Natural killer cell treated with Interleukin-12 subunit alpha and Interleukin-12 subunit beta and Interleukin-15 and Interleukin-18, amount 100 ng/mL, for 72 hours (primary cell): ENCODE measurements at regions not wholly inside any gene's neighbourhood (a gene's known extent, or its start where the extent isn't known, plus 50 kb on each side); places are given as distances from the start of the nearest gene placed in this dataset.
A peak's percentile ranks its signal among the peaks of the same experiment; 100 is the strongest.
"Not testable (repeated sequence)": the region's sequence is repeated elsewhere in the genome, so short reads cannot be mapped to it uniquely, and the experiment has no call there.

Source experiments
- ATAC-seq, 2 donors: fragments of 150-1000 bp; cut with Tn5 transposase in 1 of 2; sonication (Bioruptor Pico), chemical (Tn5 transposase) in 1 of 2; 2 replicates each; pipeline ENCODE4 v1.10.0; 2021
- DNase-seq: peaks from one replicate; pipeline ENCODE4 v3.0.0; 2022; ENCODE audit warnings: low spot score
- H3K27ac Mint-ChIP-seq, 2 donors: 1 replicate in 1 of 2; 2 replicates in 1 of 2; pipeline ENCODE4 v1.8.0; 2022; ENCODE audit warnings: mixed read lengths in 2 of 2, mild to moderate bottlenecking in 1 of 2, moderate library complexity in 1 of 2
- H3K27me3 Mint-ChIP-seq, 2 donors: 1 replicate in 1 of 2; 2 replicates in 1 of 2; pipeline ENCODE4 v1.8.0; 2022; ENCODE audit warnings: mixed read lengths in 2 of 2
- H3K36me3 Mint-ChIP-seq: one replicate; pipeline ENCODE4 v1.8.0; 2022; ENCODE audit warnings: mixed read lengths
- H3K4me1 Mint-ChIP-seq, 2 donors: 1 replicate in 1 of 2; 2 replicates in 1 of 2; pipeline ENCODE4 v1.8.0; 2022; ENCODE audit warnings: low read depth in 2 of 2, mixed read lengths in 2 of 2, mild to moderate bottlenecking in 1 of 2
- H3K4me3 Mint-ChIP-seq: one replicate; pipeline ENCODE4 v1.8.0; 2022; ENCODE audit warnings: mixed read lengths
- H3K9me3 Mint-ChIP-seq: 2 replicates; pipeline ENCODE4 v1.8.0; 2022; ENCODE audit warnings: mixed read lengths

DNA sequence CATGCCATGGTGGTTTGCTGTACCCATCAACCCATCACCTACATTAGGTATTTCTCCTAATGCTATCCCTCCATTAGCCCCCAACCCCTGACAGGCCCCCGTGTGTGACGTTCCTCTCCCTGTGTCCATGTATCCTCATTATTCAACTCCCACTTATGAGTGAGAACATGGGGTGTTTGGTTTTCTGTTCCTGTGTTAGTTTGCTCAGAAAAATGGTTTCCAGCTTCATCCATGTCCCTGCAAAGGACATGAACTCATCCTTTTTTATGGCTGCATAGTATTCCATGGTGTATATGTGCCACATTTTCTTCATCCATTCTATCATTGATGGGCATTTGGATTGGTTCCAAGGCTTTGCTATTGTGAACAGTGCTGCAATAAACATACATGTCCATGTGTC lies 89.0 kb upstream of the EHBP1 start:
- H3K9me3 Mint-ChIP-seq, ATAC-seq, H3K4me3 Mint-ChIP-seq, H3K4me1 Mint-ChIP-seq, DNase-seq, H3K27ac Mint-ChIP-seq: not testable (repeated sequence)
- peaks cover 24 to 41% of the 10 kb centered on the region in 2 donors for H3K27me3 Mint-ChIP-seq
- H3K36me3 Mint-ChIP-seq: peaks cover 17% of the 10 kb centered on the region

- ATAC-seq (no peak), DNase-seq (no peak)
- H3K36me3 Mint-ChIP-seq: no peaks in the 10 kb centered on the region
- H3K27me3 Mint-ChIP-seq: peaks cover 4 to 7% of the 10 kb centered on the region in 2 donors
- no peak overlapping the region for H3K27ac Mint-ChIP-seq
- no peaks in the 10 kb centered on the region for H3K4me1 Mint-ChIP-seq
- peaks cover 3% of the 10 kb centered on the region for H3K9me3 Mint-ChIP-seq
- H3K4me3 Mint-ChIP-seq: no peak overlapping the region
These were observed 93.7 kb upstream of the EHBP1 start for GRCh38 chr2:62611854-62612253.

DNA sequence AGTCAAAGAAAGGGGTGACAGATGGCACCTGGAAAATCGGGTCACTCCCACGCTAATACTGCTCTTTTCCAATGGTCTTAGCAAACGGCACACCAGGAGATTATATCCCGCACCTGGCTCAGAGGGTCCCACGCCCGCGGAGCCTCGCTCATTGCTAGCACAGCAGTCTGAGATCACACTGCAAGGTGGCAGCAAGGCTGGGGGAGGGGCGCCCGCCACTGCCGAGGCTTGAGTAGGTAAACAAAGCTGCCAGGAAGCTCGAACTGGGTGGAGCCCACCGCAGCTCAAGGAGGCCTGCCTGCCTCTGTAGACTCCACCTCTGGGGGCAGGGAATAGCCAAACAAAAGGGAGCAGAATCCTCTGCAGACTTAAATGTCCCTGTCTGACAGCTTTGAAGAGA lies 99.5 kb upstream of the TMEM17 start:
- not testable (repeated sequence) for H3K36me3 Mint-ChIP-seq, H3K9me3 Mint-ChIP-seq, H3K27ac Mint-ChIP-seq, DNase-seq, ATAC-seq, H3K4me3 Mint-ChIP-seq, H3K4me1 Mint-ChIP-seq
- peaks cover 13 to 30% of the 10 kb centered on the region in 2 donors for H3K27me3 Mint-ChIP-seq

GRCh38 chr2:62604336-62604735 lies 98.3 kb upstream of the TMEM17 start:
- DNase-seq (no peak), ATAC-seq (no peak)
- H3K27me3 Mint-ChIP-seq: peaks cover 16 to 30% of the 10 kb centered on the region in 2 donors
- no peak overlapping the region for H3K4me3 Mint-ChIP-seq
- no peak overlapping the region for H3K27ac Mint-ChIP-seq
- H3K9me3 Mint-ChIP-seq: peaks cover 9% of the 10 kb centered on the region
- peaks cover 8% of the 10 kb centered on the region for H3K36me3 Mint-ChIP-seq
- H3K4me1 Mint-ChIP-seq: peaks cover 0 to 3% of the 10 kb centered on the region in 2 donors

- Mint-ChIP-seq H3K27ac (no peak overlapping the region), H3K9me3 (peaks cover 9% of the 10 kb centered on the region), H3K4me3 (no peak overlapping the region), H3K36me3 (peaks cover 8% of the 10 kb centered on the region), H3K4me1 (peaks cover 0 to 3% of the 10 kb centered on the region in 2 donors), H3K27me3 (peaks cover 16 to 30% of the 10 kb centered on the region in 2 donors)
- no peak for ATAC-seq
- DNase-seq: no peak
These were observed 97.2 kb upstream of the TMEM17 start for GRCh38 chr2:62603154-62603712.

GRCh38 chr2:62599674-62600410 lies 93.8 kb upstream of the TMEM17 start:
- H3K4me3 Mint-ChIP-seq, H3K9me3 Mint-ChIP-seq, H3K36me3 Mint-ChIP-seq, H3K27ac Mint-ChIP-seq, H3K4me1 Mint-ChIP-seq, DNase-seq, ATAC-seq: not testable (repeated sequence)
- H3K27me3 Mint-ChIP-seq: peaks cover 11 to 12% of the 10 kb centered on the region in 2 donors

DNA sequence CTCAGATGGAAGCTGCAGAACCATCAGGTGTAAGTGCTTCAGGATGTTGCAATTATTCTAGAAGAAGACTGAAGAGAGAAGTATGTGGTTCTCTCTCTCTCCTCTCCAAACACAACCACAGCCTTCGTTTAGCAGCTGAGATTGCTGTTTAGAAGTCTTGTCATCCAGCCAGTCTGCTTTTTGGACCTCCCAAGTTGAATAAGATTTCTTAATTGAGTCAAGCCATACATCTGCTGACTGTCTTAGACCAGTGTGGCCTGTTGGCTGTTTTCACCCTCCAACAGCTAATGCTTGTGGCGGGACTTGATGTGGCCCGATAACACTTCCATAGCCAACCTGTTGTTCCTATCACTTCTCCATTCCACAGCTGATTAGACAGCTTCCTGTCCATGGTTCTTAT lies 91.3 kb upstream of the TMEM17 start:
- DNase-seq: no peak
- no peak for ATAC-seq
- H3K27me3 Mint-ChIP-seq: peaks cover 0 to 5% of the 10 kb centered on the region in 2 donors
- no peaks in the 10 kb centered on the region for H3K36me3 Mint-ChIP-seq
- no peak overlapping the region for H3K27ac Mint-ChIP-seq
- no peak overlapping the region for H3K4me3 Mint-ChIP-seq
- H3K4me1 Mint-ChIP-seq: no peaks in the 10 kb centered on the region
- H3K9me3 Mint-ChIP-seq: no peaks in the 10 kb centered on the region

DNA sequence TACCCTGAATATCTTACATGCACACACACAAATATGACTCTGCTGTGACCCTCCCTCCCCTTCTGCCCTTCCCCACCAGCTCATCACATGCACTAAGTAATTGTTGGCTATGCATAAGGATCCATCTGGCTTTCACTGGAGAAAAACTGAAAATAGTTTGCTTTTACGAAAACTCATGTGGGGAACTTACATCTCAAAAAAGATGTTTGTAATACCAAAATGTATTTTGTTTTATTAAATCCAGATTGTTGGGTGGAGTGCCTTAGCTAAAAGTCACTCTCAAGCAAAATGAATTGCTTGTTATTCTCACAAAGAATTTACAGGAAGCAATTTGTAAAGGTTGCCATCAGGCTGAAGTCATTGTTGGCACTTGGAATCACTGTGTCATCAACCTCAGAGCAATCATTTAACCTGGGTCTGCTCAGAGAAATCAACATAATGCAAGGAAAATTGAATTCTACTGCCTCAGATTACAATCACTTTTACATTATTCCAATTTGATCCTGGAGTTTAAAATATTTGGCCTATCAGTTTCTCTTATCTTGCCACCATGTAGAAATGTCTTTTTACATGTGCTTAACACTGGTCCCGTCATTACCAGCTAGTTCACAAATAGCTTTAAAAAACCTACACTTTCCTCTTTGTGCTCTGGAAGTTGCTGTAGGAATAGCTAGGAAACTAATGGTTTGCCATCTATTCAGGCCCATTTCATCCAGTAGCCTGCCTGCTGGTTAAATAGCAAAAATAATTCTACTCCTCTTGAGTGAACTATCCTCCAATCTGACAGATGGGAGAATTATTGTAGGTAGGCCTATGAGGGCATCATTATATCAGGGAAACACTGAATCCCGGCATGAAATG lies 90.3 kb upstream of the TMEM17 start:
- DNase-seq (no peak), ATAC-seq (no peak)
- no peaks in the 10 kb centered on the region for H3K36me3 Mint-ChIP-seq
- peaks cover 0 to 5% of the 10 kb centered on the region in 2 donors for H3K27me3 Mint-ChIP-seq
- H3K27ac Mint-ChIP-seq: no peak overlapping the region
- no peaks in the 10 kb centered on the region for H3K9me3 Mint-ChIP-seq
- H3K4me3 Mint-ChIP-seq: no peak overlapping the region
- H3K4me1 Mint-ChIP-seq: no peaks in the 10 kb centered on the region

DNA sequence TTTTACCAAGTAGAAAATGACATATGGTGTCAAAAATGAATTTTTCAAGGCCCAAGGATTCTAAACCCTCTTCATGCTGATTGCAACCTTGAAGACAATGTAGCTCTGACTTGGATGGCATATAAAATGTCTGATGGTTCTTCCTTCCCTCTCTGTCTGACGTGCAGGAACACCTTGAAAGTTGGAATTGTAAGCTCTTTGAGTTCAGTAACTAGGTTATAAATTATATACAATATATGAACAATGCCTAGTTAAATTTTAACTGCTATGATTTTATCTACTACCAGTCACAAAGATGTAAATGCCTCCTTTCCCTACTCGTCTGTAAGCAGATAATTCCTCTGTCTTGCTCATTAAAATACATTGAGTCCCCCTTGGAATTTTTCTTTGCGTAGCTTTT lies 89.5 kb upstream of the TMEM17 start:
- ATAC-seq (no peak), DNase-seq (no peak)
- Mint-ChIP-seq H3K27me3 (peaks cover 0 to 2% of the 10 kb centered on the region in 2 donors), H3K36me3 (no peaks in the 10 kb centered on the region), H3K4me3 (no peak overlapping the region), H3K4me1 (no peaks in the 10 kb centered on the region), H3K9me3 (no peaks in the 10 kb centered on the region), H3K27ac (no peak overlapping the region)

DNA sequence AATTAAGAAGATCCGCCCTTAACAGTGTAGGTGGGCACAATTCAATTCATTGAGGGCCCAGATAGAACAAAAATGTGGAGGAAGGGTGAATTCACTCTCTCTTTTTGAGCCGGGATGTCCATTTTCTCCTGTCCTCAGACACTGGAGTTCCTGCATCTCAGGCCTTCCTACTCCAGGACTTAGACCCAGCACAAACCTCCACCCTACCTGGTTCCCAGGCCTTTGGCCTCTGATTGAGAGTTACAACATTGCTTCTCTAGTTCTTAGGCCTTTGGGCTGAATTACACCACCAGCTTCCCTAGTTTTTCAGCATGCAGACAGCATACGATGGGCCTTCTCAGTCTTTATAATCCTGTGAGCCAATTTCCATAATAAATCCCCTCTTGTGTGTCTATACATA lies 87.8 kb upstream of the TMEM17 start:
- no peaks in the 10 kb centered on the region for H3K9me3 Mint-ChIP-seq
- no peak for DNase-seq
- no peaks in the 10 kb centered on the region for H3K4me1 Mint-ChIP-seq
- H3K27ac Mint-ChIP-seq: no peak overlapping the region
- no peaks in the 10 kb centered on the region for H3K36me3 Mint-ChIP-seq
- peaks cover 1 to 3% of the 10 kb centered on the region in 2 donors for H3K27me3 Mint-ChIP-seq
- ATAC-seq: no peak
- H3K4me3 Mint-ChIP-seq: no peak overlapping the region

DNA sequence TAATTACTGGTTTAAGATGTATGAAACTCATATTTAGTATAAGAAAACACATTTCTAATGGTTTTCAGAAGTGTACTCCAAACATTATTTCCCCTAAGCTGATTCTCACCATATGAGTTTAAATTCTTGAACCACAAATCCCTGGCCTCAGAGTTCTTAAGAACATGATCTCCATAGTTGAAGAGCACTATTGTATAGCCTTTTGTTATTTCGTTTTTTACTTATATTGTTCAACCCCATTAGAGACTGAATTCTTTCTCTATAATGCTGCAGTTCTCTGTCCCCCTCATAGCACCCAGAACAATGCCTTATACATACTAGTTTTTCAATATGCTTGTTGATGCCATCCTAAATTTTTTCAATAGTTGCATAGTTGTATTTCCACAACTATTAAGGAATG lies 85.5 kb upstream of the TMEM17 start:
- Mint-ChIP-seq H3K27ac (no peak overlapping the region), H3K4me3 (no peak overlapping the region), H3K36me3 (no peaks in the 10 kb centered on the region), H3K27me3 (peaks cover 4 to 8% of the 10 kb centered on the region in 2 donors), H3K9me3 (no peaks in the 10 kb centered on the region), H3K4me1 (no peaks in the 10 kb centered on the region)
- DNase-seq (no peak), ATAC-seq (no peak)

- Mint-ChIP-seq H3K36me3 (no peaks in the 10 kb centered on the region), H3K4me3 (no peak overlapping the region), H3K27me3 (peaks cover 7 to 8% of the 10 kb centered on the region in 2 donors), H3K4me1 (no peaks in the 10 kb centered on the region), H3K27ac (no peak overlapping the region), H3K9me3 (no peaks in the 10 kb centered on the region)
- DNase-seq: no peak
- ATAC-seq: peak in 1 of 2 donors; percentile 24
These were observed 83.8 kb upstream of the TMEM17 start for GRCh38 chr2:62589691-62590356.

GRCh38 chr2:62587592-62587991 lies 81.6 kb upstream of the TMEM17 start:
- no peak overlapping the region for H3K4me3 Mint-ChIP-seq

More at GRCh38 chr2:62587592-62587991, 81.6 kb upstream of the TMEM17 start:
- H3K27ac Mint-ChIP-seq: no peak overlapping the region
- H3K36me3 Mint-ChIP-seq: peaks cover 5% of the 10 kb centered on the region
- H3K4me1 Mint-ChIP-seq: no peaks in the 10 kb centered on the region
- DNase-seq: no peak
- peaks cover 16% of the 10 kb centered on the region in 2 donors for H3K27me3 Mint-ChIP-seq
- peaks cover 4% of the 10 kb centered on the region for H3K9me3 Mint-ChIP-seq
- no peak for ATAC-seq
